Activated CD4-positive, alpha-beta T cell treated with anti-CD3 and anti-CD28 coated beads, Interleukin-10, Interleukin-2, amounts not matched to agents 100 ng/mL and 50 ng/mL, durations not matched to agents 16 hours and 8 hours (primary cell): ENCODE measurements at regions not wholly inside any gene's neighbourhood (a gene's known extent, or its start where the extent isn't known, plus 50 kb on each side); places are given as distances from the start of the nearest gene placed in this dataset.

Source experiments
- DNase-seq: peaks from one replicate; pipeline ENCODE4 v3.0.0-alpha.2; 2020

- no peak for DNase-seq
These were observed 53.2 kb upstream of the ITGA1 start for GRCh38 chr5:52734557-52734956.

DNA sequence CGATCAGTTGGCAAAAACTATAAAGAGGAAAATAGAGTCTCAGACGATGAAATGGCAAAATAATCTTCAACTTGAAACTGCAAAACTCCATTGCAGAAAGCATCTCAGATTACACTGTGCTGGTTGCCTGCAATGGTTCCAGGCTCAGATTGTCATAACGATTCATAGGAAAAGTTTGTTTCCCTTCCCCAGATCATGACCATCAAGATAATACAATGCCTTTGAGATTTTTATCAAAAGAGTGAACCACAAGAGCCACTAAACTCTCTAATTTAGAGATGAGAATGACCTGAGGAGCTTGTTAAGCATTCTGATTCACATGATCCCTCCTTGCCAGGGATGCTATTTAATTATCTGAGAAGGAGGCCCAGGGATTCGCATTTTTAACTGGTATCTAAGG is 52.6 kb upstream of the ITGA1 start:
- no peak for DNase-seq
